Osteocyte (in vitro differentiated cells): ENCODE measurements at regions not wholly inside any gene's neighbourhood (a gene's known extent, or its start where the extent isn't known, plus 50 kb on each side); places are given as distances from the start of the nearest gene placed in this dataset.

Experiments used
- DNase-seq: peaks from one replicate; pipeline ENCODE4 v3.0.0; 2021; ENCODE audit warnings: mixed read lengths; ENCODE audit not compliant: unreplicated experiment; ENCODE audit errors: extremely low spot score
- H3K27ac Mint-ChIP-seq: one replicate; pipeline ENCODE4 v1.8.0; 2021; ENCODE audit warnings: mild to moderate bottlenecking, mixed read lengths; ENCODE audit not compliant: unreplicated experiment
- H3K27me3 Mint-ChIP-seq: one replicate; pipeline ENCODE4 v1.8.0; 2021; ENCODE audit warnings: mixed read lengths; ENCODE audit not compliant: unreplicated experiment
- H3K36me3 Mint-ChIP-seq: one replicate; pipeline ENCODE4 v1.8.0; 2021; ENCODE audit warnings: mixed read lengths; ENCODE audit not compliant: unreplicated experiment
- H3K4me1 Mint-ChIP-seq: one replicate; pipeline ENCODE4 v1.8.0; 2021; ENCODE audit warnings: mixed read lengths; ENCODE audit not compliant: unreplicated experiment
- H3K4me3 Mint-ChIP-seq: one replicate; pipeline ENCODE4 v1.8.0; 2021; ENCODE audit warnings: mild to moderate bottlenecking, moderate library complexity, mixed read lengths; ENCODE audit not compliant: unreplicated experiment
- H3K9me3 Mint-ChIP-seq: one replicate; pipeline ENCODE4 v1.8.0; 2021; ENCODE audit warnings: mixed read lengths; ENCODE audit not compliant: unreplicated experiment
- CTCF ChIP-seq: fragments of 200-600 bp; sonication (generic); IDR thresholded peaks from 2 replicates; pipeline ENCODE4 v1.5.0; 2021; ENCODE audit warnings: antibody characterized with exemption, mild to moderate bottlenecking, moderate library complexity

GRCh38 chr18:53601344-53601743 lies 623.1 kb downstream of the MBD2 start:
- H3K4me1 Mint-ChIP-seq = no peaks in the 10 kb centered on the region
- H3K27me3 Mint-ChIP-seq = no peaks in the 10 kb centered on the region
- H3K36me3 Mint-ChIP-seq = no peaks in the 10 kb centered on the region
- no peak for DNase-seq
- H3K27ac Mint-ChIP-seq = no peak overlapping the region
- H3K4me3 Mint-ChIP-seq = no peak overlapping the region
- H3K9me3 Mint-ChIP-seq = no peaks in the 10 kb centered on the region
- TF ChIP-seq CTCF = no peak

GRCh38 chr18:53586923-53587322 lies 637.5 kb downstream of the MBD2 start:
- H3K27me3 Mint-ChIP-seq = no peaks in the 10 kb centered on the region
- no peaks in the 10 kb centered on the region for H3K4me1 Mint-ChIP-seq
- no peaks in the 10 kb centered on the region for H3K36me3 Mint-ChIP-seq
- H3K27ac Mint-ChIP-seq = no peak overlapping the region
- TF ChIP-seq CTCF = no peak
- H3K9me3 Mint-ChIP-seq = peaks cover 33% of the 10 kb centered on the region
- no peak for DNase-seq
- no peak overlapping the region for H3K4me3 Mint-ChIP-seq
